Activated CD4-positive, alpha-beta T cell treated with anti-CD3 and anti-CD28 coated beads, Interleukin-2, Interleukin-6, amounts not matched to agents 100 ng/mL and 50 ng/mL, durations not matched to agents 16 hours and 8 hours (primary cell): ENCODE measurements at regions not wholly inside any gene's neighbourhood (a gene's known extent, or its start where the extent isn't known, plus 50 kb on each side); places are given as distances from the start of the nearest gene placed in this dataset.
"Not testable (repeated sequence)": the region's sequence is repeated elsewhere in the genome, so short reads cannot be mapped to it uniquely, and the experiment has no call there.

Source experiments
- DNase-seq: peaks from one replicate; pipeline ENCODE4 v3.0.0-alpha.2; 2020

DNA sequence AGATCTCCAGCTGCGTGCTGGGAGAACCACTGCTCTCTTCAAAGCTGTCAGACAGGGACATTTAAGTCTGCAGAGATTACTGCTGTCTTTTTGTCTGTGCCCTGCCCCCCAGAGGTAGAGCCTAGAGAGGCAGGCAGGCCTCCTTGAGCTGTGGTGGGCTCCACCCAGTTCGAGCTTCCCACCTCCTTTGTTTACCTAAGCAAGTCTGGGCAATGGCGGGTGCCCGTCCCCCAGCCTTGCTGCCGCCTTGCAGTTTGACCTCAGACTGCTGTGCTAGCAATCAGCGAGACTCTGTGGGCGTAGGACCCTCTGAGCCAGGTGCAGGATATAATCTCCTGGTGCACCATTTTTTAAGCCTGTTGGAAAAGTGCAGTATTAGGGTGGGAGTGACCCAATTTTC lies 128.6 kb downstream of the ACTR3 start:
- not testable (repeated sequence) for DNase-seq

DNA sequence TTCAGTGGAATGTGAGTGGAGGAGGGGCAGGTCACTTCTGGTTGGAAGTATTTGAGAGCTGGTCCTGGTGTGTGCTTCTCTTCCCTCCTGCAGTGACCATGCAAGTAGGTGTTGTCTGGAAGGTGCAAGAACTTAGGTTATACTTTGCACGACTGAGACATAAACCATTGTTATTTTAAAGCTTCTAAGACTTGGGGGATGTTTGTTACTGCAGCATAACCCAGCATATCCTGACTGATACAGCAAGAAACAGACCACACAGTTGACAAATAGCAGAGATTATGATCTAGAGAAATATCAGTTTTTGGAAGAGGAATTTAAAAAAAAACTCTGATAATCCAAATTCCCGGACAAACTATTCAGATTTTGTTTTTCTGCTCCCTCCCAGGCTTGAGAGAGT lies 130.8 kb downstream of the ACTR3 start:
- DNase-seq, result no peak

DNA sequence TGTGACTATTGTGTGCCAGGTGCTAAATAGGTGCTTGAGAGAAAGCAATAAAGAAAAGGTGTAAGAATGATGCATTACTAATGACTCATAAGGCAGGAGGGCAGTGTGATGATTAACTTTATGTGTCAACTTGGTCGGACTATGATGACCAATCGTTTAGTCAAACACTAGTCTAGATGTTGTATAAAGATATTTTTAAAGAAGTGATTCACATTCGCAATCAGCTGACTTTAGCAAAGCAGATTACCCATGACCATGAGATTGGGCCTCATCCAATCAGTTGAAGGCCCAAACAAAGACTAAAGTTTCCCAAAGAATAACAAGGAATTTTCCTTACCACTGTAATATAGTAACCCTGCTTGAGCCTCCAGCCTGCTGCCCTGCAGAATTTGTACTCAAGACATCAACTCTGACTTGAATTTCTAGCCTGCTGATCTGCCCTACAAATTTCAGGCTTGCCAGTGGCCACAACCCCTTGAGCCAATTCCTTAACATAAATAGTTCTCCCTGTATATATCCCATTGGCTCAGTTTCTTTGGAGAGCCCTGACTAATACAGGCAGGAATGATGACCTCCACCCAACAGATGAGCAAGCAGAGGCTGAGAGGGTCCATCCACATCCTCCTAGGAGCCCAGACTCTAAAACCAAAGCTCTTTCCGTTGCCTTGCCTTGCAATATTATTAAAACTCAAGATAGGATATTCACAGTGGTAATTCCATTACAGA lies 132.6 kb downstream of the ACTR3 start:
- DNase-seq, result no peak

- DNase-seq, result no peak
These were observed 134.4 kb downstream of the ACTR3 start for GRCh38 chr2:114024326-114024725.

DNA sequence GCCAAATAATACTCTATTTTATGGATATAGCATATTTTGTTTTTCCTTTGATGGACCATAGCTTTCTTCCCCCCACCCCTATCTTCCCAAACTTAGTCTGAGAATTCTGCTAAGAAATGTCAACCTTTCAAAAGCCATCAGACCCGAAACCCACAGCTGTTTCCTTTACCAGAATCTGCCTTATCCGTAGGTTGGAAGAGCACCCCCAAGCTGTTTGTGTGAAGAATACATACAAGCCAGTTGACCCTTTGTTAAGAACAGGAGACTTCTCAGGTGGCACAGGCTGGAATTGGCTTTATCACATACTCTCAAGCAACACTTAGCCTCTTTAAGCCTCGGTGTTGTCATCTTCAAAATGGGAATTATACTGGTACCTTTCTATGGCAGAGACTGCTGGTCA lies 135.1 kb downstream of the ACTR3 start:
- DNase-seq, result no peak

DNA sequence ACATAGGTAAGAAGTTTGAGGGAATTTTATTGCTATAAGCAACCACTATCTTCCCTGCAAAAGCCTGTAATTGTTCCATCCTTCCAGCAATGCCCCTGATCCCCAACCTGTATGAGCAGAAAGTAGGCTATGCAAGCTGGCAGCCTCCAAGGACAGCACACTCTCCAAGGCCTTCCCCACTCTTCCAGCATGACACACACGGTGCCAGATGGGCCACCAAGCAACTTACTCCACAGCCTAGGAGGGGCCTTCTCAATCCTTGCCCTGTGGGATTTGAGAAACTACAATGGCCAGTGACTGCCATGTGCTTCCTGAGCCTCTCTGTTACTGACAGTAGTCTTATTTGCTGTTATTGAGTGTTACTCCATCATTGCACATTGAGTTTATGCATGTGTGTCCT lies 137.5 kb downstream of the ACTR3 start:
- DNase-seq, result no peak

GRCh38 chr2:114031605-114032505 lies 142.0 kb downstream of the ACTR3 start:
- no peak for DNase-seq

DNA sequence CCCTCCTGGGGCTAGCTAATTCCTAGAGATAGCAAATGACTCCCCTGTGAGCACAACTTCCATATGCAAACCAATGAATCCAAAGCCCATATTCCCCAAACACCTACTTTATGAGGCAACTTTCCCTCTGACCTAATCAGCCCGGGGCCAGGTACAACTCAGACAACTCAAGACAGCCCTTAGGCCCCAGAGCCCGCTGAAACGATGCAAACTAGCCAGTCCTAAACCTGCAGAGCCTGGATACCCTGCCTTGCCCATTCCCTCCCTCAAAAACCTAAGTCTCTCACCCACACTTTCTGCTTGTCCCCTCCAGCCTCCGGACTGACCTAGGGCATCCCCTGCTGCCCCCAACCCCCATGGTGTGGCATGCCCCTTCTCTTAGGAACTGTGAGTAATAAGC lies 142.8 kb downstream of the ACTR3 start:
- no peak for DNase-seq

- no peak for DNase-seq
These were observed 144.9 kb downstream of the ACTR3 start for GRCh38 chr2:114034742-114035141.

GRCh38 chr2:114038710-114039109 lies 148.8 kb downstream of the ACTR3 start:
- no peak for DNase-seq

DNA sequence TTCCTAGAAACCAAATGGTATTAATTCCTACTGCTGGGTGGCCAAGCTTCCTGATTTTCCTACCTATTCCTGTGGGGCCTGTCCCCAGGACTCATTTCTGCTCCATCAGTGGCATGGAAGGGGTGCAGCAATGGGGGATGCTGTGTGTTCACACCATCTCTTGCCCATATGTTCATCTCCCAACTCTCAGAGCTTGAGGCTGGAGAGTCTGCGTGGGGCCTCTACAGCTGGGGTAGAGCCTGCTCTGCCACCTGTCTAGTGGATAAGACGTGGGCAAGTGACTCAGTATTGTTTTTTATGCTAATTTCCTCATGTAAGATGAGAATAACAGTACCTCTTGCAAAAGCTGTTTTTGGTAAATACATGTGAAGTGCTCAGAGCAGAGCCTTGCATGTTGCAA lies 149.8 kb downstream of the ACTR3 start:
- DNase-seq, result no peak

- no peak for DNase-seq
These were observed 150.9 kb downstream of the ACTR3 start for GRCh38 chr2:114040826-114041225.

DNA sequence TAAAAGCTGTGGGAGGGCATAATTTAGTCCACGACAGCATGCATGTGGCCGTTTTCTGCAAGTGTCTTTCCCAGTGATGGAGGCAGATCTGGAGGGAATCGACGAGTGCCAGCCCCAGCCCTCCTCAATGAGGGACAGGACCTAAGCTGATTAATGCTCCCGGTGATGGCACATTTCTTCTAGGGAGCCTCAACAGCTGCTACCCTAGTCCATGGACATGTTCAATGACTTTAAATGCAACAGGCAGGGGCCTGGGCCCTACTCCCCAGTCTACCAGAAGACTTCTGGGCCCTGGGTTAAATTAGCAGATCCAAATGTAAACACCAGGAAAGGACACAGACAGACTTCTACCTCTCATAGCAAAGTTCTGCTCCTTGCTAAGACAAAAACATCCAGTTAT lies 155.1 kb downstream of the ACTR3 start:
- DNase-seq, result no peak

DNA sequence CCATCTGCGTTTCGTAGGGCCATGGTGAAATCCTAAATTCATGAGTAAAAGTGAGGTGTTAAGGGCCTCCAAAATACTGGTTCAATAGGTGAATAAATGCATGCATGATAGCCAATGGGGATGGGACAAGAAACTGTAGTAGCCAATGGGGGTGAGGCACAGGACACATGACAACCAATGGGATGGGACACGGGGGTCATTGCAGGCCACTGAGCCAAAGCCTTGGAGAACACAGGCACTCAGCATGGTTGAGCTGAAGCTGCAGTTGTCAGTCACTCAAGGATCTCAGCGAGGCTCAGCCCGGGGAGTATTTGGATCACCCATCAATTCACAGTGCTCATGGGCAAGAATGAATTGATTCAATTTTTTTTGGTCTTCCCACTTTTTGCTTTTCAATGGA lies 156.5 kb downstream of the ACTR3 start:
- DNase-seq, result no peak

- no peak for DNase-seq
These were observed 157.1 kb downstream of the ACTR3 start for GRCh38 chr2:114046866-114047435.

GRCh38 chr2:114049280-114049679 lies 159.4 kb downstream of the ACTR3 start:
- DNase-seq, result no peak

- DNase-seq, result no peak
These were observed 159.9 kb downstream of the ACTR3 start for GRCh38 chr2:114049826-114050225.

GRCh38 chr2:114056294-114057143 lies 166.6 kb downstream of the ACTR3 start:
- DNase-seq, result no peak

DNA sequence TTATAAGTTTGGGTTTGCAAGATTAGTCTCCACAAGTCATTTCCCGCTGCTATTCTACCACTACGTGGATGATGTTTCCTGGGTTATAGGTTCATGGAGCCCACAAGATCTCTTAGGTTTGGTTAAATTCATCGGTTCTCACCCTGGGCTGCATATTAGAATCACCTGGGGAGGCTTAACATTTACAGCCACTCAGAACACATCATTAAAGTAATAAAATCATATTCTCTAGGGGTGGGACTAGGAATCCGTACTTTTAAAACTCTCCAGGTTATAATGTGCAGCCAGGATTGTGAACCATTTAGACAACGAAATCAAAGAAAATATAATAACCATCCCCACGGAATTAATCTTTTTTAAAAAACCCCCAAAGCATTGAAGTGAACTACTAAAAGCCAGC lies 167.7 kb downstream of the ACTR3 start:
- DNase-seq, result no peak

DNA sequence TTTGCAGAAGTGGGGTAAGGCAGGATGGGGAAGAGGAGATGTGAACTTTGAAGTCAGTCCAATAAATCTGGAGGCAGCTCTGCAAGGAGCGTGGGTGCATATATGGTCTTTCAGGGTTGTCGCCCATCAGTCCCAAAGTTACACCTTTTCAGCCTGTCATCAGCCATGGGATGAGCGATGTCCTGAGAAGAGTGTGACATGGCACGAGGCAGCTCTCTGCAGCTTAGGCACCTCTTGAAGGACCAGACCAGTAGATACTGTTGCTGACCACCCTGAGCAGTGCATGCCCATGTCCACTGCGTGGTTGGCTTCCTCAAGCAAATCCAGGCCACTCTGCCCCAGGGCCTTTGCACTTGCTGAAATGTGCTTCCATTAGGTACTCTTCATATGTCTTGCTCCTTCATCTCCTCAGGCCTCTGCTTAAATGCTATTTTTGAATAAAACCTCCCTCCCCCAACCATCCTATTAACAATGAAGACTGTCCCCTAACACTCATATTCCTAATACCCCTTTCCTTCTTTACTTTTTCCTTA lies 171.7 kb downstream of the ACTR3 start:
- DNase-seq, result no peak

DNA sequence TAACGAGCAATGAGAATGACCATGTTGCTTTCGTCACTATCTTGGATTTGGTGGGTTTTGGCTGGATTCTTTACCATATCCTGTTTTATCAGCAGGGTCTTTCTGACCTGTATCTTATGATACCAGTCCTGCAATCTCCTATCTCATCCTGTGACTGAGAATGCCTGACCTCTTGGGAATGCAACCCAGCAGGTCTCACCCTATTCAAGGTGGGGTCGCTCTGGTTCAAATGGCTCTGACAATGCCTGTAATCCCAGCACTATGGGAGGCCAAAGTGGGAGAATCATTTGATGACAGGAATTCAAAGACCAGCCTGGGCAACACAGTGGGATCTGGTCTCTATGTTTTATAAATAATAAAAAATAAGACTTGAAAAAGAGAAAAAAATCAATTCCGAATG lies 173.5 kb downstream of the ACTR3 start:
- no peak for DNase-seq

GRCh38 chr2:114065731-114066130 lies 175.8 kb downstream of the ACTR3 start:
- DNase-seq, result no peak
